Fibroblast of mammary gland (primary cell): ENCODE measurements at regions not wholly inside any gene's neighbourhood (a gene's known extent, or its start where the extent isn't known, plus 50 kb on each side); places are given as distances from the start of the nearest gene placed in this dataset.

ENCODE experiments used
- DNase-seq: peaks from one replicate; pipeline ENCODE4 v3.0.0-alpha.2; 2010; ENCODE audit warnings: low read depth
- H3K4me3 ChIP-seq: 2 replicates; pipeline ENCODE4 v1.5.1; 2011; ENCODE audit warnings: low read depth, mild to moderate bottlenecking, low read length, moderate library complexity; ENCODE audit not compliant: control insufficient read depth
- CTCF ChIP-seq: conservative IDR thresholded peaks from 2 replicates; pipeline ENCODE4 v1.5.1; 2011; ENCODE audit warnings: low read depth, low read length, inconsistent platforms; ENCODE audit not compliant: control insufficient read depth, insufficient read depth

- no peak for TF ChIP-seq CTCF
- H3K4me3 ChIP-seq: no peak overlapping the region
- DNase-seq: no peak
Measured at GRCh38 chr6:122307577-122307976, 91.9 kb upstream of the HSF2 start.

- H3K4me3 ChIP-seq: no peak overlapping the region
- no peak for DNase-seq
- TF ChIP-seq CTCF: no peak
Measured at GRCh38 chr6:122308074-122308473, 91.4 kb upstream of the HSF2 start.

DNA sequence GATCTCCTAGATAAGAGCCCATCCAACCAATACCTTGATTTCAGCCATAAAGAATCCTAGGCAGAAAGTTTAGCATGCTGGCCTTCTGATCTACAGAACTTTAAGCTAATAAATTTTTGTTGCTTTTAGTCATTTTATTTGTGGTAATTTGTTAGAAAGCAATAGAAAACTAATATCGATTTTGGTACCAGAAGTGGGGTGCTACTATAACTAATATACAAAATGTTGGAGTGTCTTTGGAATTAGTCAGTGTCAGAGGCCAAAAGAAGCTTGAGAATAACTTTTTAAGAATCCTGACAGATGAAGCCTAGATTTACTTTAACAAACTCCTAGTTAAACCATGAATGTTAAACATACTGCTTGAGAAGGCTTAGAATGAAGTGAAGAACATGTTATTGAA, 83.6 kb upstream of the HSF2 start:
- TF ChIP-seq CTCF: no peak
- no peak for DNase-seq
- no peak overlapping the region for H3K4me3 ChIP-seq

DNA sequence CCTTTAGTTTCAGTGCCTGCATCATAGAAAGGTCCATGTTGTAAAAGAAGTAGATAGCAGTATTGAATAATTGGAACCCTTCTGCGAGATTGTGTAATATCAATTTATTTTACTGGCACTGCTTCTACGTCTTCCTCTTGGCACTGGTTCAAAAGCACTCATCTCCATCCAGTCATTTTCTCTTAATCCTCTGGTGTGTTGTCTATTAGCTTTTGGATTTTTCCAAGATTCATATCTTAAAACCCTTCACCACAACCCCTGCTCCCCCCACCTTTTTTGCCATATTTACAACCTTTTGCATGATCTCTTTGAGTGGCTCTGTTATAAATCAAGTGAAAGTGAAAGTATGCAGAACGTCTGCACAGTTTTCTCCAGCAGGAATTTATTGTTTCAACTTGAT, 76.6 kb upstream of the HSF2 start:
- peak overlapping the region; percentile 34 for H3K4me3 ChIP-seq
- DNase-seq: peak; percentile 67

DNA sequence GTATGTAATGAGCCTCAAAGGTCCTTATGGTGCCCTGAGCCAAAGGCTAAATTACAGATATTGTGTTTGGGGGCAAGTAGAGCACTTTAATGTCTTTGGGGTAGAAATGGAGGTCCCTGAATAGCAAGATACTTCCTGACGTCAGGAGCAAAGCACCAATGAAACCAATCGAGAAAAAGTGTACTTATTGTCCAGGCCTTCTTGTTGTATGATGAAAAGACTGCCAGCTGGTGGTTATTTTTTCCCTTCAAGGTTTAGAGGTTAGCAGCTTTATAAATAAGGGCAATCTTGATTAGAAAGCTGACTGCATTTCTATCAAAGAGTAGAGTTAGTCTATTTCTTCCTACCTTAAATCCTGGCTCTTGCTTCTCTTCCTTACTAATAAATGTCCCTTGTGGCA, 76.1 kb upstream of the HSF2 start:
- no peak overlapping the region for H3K4me3 ChIP-seq
- DNase-seq: no peak
- no peak for TF ChIP-seq CTCF

More for the DNA sequence above, 76.6 kb upstream of the HSF2 start:
- no peak for TF ChIP-seq CTCF

DNA sequence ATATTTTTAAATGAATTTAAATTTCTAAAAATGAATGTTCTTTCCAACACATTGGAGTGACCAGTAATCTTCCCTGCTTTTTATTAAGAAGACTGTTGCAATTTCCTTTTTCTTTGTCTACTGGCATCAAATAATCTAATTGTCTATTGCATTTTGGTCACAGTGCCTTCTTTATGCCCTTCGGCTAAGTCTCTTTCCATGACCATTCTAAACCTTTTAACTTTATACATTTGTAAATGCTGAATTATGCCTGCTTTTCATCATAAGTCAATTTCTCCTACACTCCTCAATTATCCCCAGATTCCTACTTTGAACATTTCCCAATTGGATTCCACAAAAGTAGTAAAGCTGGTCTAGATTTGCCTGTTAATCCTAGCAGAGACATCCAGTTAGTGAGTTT, 69.1 kb upstream of the HSF2 start:
- no peak for DNase-seq
- no peak overlapping the region for H3K4me3 ChIP-seq
- no peak for TF ChIP-seq CTCF

GRCh38 chr6:122337645-122338044, 61.8 kb upstream of the HSF2 start:
- no peak overlapping the region for H3K4me3 ChIP-seq
- DNase-seq: no peak
- no peak for TF ChIP-seq CTCF
